ENCODE measurements at regions not wholly inside any gene's neighbourhood (a gene's known extent, or its start where the extent isn't known, plus 50 kb on each side); places are given as distances from the start of the nearest gene placed in this dataset.

GRCh38 chrX:9222299-9222698 is 188.4 kb upstream of the FAM9B start:
- TF ChIP-seq PATZ1 (CRISPR knock-in tag; IDR thresholded peaks at IDR 0.05; ENCODE audit: borderline replicate concordance) (no peak), POU6F1 (CRISPR knock-in tag; IDR thresholded peaks at IDR 0.05; ENCODE audit: borderline replicate concordance, low read depth) (no peak), ESRRG (CRISPR knock-in tag; IDR thresholded peaks at IDR 0.05) (no peak), BACH2 (CRISPR knock-in tag; IDR thresholded peaks at IDR 0.05; ENCODE audit: borderline replicate concordance) (no peak), ZNF70 (CRISPR knock-in tag; IDR thresholded peaks at IDR 0.05) (no peak), GLIS3 (CRISPR knock-in tag; IDR thresholded peaks at IDR 0.05) (no peak), ARNTL (CRISPR knock-in tag; IDR thresholded peaks at IDR 0.05; ENCODE audit: borderline replicate concordance, low read depth) (no peak), ZC3H10 (CRISPR knock-in tag; IDR thresholded peaks at IDR 0.05) (no peak), ZNF565 (CRISPR knock-in tag; conservative IDR thresholded peaks at IDR 0.05; ENCODE audit: low read depth) (no peak), ZFP3 (CRISPR knock-in tag; IDR thresholded peaks at IDR 0.05) (no peak), ISL1 (CRISPR knock-in tag; IDR thresholded peaks at IDR 0.05) (no peak), TCF4 (CRISPR knock-in tag; IDR thresholded peaks at IDR 0.05; ENCODE audit: borderline replicate concordance) (no peak), PPARA (CRISPR knock-in tag; IDR thresholded peaks at IDR 0.05; ENCODE audit: borderline replicate concordance) (no peak), TOX (CRISPR knock-in tag; IDR thresholded peaks at IDR 0.05; ENCODE audit: borderline replicate concordance) (no peak)
